A673 (cell line): ENCODE measurements at regions not wholly inside any gene's neighbourhood (a gene's known extent, or its start where the extent isn't known, plus 50 kb on each side); places are given as distances from the start of the nearest gene placed in this dataset.

Source experiments
- BruUV-seq: library from RNA; stranded (reverse); fragments of 400-500 nt; replicated peaks from 2 replicates; lab custom pipeline; 2021; lab: Mats Ljungman, UMichigan
- CTCF ChIA-PET: fragments of 300-600 bp; sonication (Branson Sonifier 250); formaldehyde crosslinking; loops from one replicate; lab custom pipeline; 2022; ENCODE audit warnings: antibody characterized with exemption; lab: Charles Lee
- POLR2A ChIA-PET: fragments of 300-600 bp; sonication (Branson Sonifier 250); formaldehyde crosslinking; loops from one replicate; lab custom pipeline; 2022; ENCODE audit warnings: antibody characterized with exemption; ENCODE audit not compliant: low non-redundant PET; lab: Charles Lee
- DNase-seq: peaks from one replicate; pipeline ENCODE4 v3.0.0-alpha.2; 2015; ENCODE audit warnings: low spot score
- H3K27ac ChIP-seq: fragments of 200-600 bp; sonication (generic); 2 replicates; pipeline ENCODE4 v1.5.1; 2016; ENCODE audit warnings: mixed run types, low read depth, mild to moderate bottlenecking, mixed read lengths, antibody characterized with exemption, low read length; ENCODE audit not compliant: poor library complexity, severe bottlenecking
- H3K27me3 ChIP-seq: fragments of 200-600 bp; sonication (generic); replicated peaks from 2 replicates; pipeline ENCODE4 v1.6.1; 2017; ENCODE audit warnings: mixed run types, low read depth, mild to moderate bottlenecking, mixed read lengths, antibody characterized with exemption, low read length; ENCODE audit not compliant: insufficient read depth, poor library complexity
- H3K36me3 ChIP-seq: fragments of 200-600 bp; sonication (generic); 2 replicates; pipeline ENCODE4 v1.6.1; 2016; ENCODE audit warnings: mixed run types, mild to moderate bottlenecking, mixed read lengths, antibody characterized with exemption, low read length; ENCODE audit not compliant: insufficient read depth, poor library complexity, severe bottlenecking
- H3K4me1 ChIP-seq: fragments of 200-600 bp; sonication (generic); 2 replicates; pipeline ENCODE4 v1.6.1; 2017; ENCODE audit warnings: mixed run types, mild to moderate bottlenecking, mixed read lengths, antibody characterized with exemption, low read length; ENCODE audit not compliant: insufficient read depth, poor library complexity, severe bottlenecking
- H3K4me3 ChIP-seq: fragments of 200-600 bp; sonication (generic); 2 replicates; pipeline ENCODE4 v1.5.1; 2016; ENCODE audit warnings: low read depth, mixed run types, mild to moderate bottlenecking, mixed read lengths, low read length; ENCODE audit not compliant: poor library complexity, severe bottlenecking
- H3K9me3 ChIP-seq: fragments of 200-600 bp; sonication (generic); 2 replicates; pipeline ENCODE4 v1.6.1; 2016; ENCODE audit warnings: mixed run types, low read depth, mild to moderate bottlenecking, mixed read lengths, antibody characterized with exemption, low read length; ENCODE audit not compliant: poor library complexity, severe bottlenecking
- CTCF ChIP-seq: fragments of 300-800, 200-600 bp; sonication (generic); conservative IDR thresholded peaks from 2 replicates; pipeline ENCODE4 v1.5.1; 2017; ENCODE audit warnings: low read depth, mild to moderate bottlenecking, antibody characterized with exemption, low read length, moderate library complexity, mixed read lengths
- EZH2 ChIP-seq: fragments of 200-600 bp; sonication (generic); IDR thresholded peaks from 2 replicates; pipeline ENCODE4 v1.6.1; 2017; ENCODE audit warnings: borderline replicate concordance, low read depth, mild to moderate bottlenecking, mixed read lengths, antibody characterized with exemption, low read length; ENCODE audit not compliant: poor library complexity, severe bottlenecking
- intact Hi-C: fragments of 100-400 bp; cut with micrococcal nuclease; formaldehyde crosslinking; loops from one replicate; pipeline ENCODE4 v1.10.0; 2022; ENCODE audit not compliant: unreplicated experiment

DNA sequence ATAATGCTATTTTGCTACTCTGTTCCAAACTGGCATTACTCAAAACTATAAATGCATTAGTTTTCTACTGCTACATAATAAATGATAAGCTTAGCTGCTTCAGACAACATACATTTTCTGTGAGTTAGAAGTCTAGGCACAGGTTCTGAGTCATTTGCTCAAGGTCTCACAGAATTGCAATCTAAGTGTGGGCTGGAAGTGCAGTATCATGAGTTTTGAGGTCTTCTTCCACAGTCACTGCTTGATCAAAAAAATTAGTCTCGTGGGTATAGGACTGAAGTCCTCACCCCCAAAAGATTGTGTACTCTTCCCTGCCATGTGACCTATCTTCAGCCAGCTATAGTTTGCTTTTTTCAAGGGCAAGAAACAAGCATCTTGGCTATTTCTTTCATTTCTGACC, 676.9 kb downstream of the ADCYAP1 start:
- no peaks in the 10 kb centered on the region for H3K9me3 ChIP-seq
- H3K4me3 ChIP-seq = no peak overlapping the region
- no peaks in the 10 kb centered on the region for H3K4me1 ChIP-seq
- ChIA-PET CTCF (no interaction called here), POLR2A (no interaction called here)
- no peaks in the 10 kb centered on the region for H3K36me3 ChIP-seq
- no TSS peak for BruUV-seq
- intact Hi-C loops = loop anchor here (5.0 to 10.0 kb wide), 3 partner anchors 643 to 956 kb away; no protein-coding TSS in a partner anchor
- H3K27ac ChIP-seq = no peak overlapping the region
- peaks cover 4% of the 10 kb centered on the region for H3K27me3 ChIP-seq
- DNase-seq = no peak
- TF ChIP-seq EZH2 (no peak), CTCF (no peak)

- Histone ChIP-seq H3K27ac (no peak overlapping the region), H3K27me3 (peaks cover 8% of the 10 kb centered on the region), H3K36me3 (no peaks in the 10 kb centered on the region), H3K9me3 (no peaks in the 10 kb centered on the region), H3K4me3 (no peak overlapping the region), H3K4me1 (no peaks in the 10 kb centered on the region)
- DNase-seq = peak; percentile 60
- no TSS peak for BruUV-seq
- intact Hi-C loops = loop anchor here (5.0 to 10.0 kb wide), 4 partner anchors 76 to 961 kb away; no protein-coding TSS in a partner anchor
- POLR2A ChIA-PET = no interaction called here
- TF ChIP-seq CTCF (peak; percentile 72), EZH2 (no peak)
- CTCF ChIA-PET = interaction anchor here (0.5 to 1.3 kb wide), 2 partner anchors 78 to 648 kb away, joined by 3 to 8 read pairs; no protein-coding TSS in a partner anchor
These were observed 681.3 kb downstream of the ADCYAP1 start for GRCh38 chr18:1585881-1586488.

DNA sequence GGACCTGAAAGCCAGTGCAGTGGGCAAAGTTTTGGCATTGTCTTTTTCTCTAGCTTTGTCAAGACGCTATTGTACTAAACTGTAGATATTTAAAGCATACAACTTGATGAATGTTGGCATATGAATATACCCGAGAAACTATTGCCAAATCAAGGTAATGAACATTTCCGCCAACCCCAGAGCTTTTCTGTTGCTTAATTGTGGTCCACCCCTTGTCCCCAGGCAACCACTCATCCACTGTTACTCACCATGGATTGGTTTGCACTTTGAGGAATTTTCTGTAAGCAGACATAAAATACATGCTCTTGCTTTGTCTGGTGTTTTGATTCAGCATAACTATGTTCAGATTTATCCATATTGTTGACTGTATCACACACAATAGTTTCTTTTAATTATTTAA, 688.4 kb downstream of the ADCYAP1 start:
- Histone ChIP-seq H3K27me3 (no peaks in the 10 kb centered on the region), H3K4me3 (no peak overlapping the region), H3K4me1 (no peaks in the 10 kb centered on the region), H3K27ac (no peak overlapping the region), H3K9me3 (no peaks in the 10 kb centered on the region), H3K36me3 (no peaks in the 10 kb centered on the region)
- POLR2A ChIA-PET = no interaction called here
- TF ChIP-seq CTCF (no peak), EZH2 (no peak)
- BruUV-seq = no TSS peak
- DNase-seq = no peak
- intact Hi-C loops = no loop called here
- CTCF ChIA-PET = no interaction called here
